ENCODE measurements at regions not wholly inside any gene's neighbourhood (a gene's known extent, or its start where the extent isn't known, plus 50 kb on each side); places are given as distances from the start of the nearest gene placed in this dataset.
"Not testable (repeated sequence)": the region's sequence is repeated elsewhere in the genome, so short reads cannot be mapped to it uniquely, and the experiment has no call there.

- no peak for DNase-seq (ENCODE audit: low read depth)
Measured at GRCh38 chr12:75792687-75793086, 238.9 kb downstream of the PHLDA1 start.

GRCh38 chr12:75790219-75790618, 241.4 kb downstream of the PHLDA1 start:
- peak; percentile 67 for DNase-seq (ENCODE audit: low read depth)

GRCh38 chr12:75787146-75787545, 244.4 kb downstream of the PHLDA1 start:
- not testable (repeated sequence) for DNase-seq (ENCODE audit: low read depth)

- no peak for DNase-seq (ENCODE audit: low read depth)
Measured at GRCh38 chr12:75786070-75786469, 245.5 kb downstream of the PHLDA1 start.

GRCh38 chr12:75784591-75784990, 247.0 kb downstream of the PHLDA1 start:
- DNase-seq (ENCODE audit: low read depth): peak; percentile 29

- DNase-seq (ENCODE audit: low read depth): no peak
Measured at GRCh38 chr12:75783093-75783877, 248.3 kb downstream of the PHLDA1 start.

GRCh38 chr12:75782069-75782581, 249.5 kb downstream of the PHLDA1 start:
- DNase-seq (ENCODE audit: low read depth): no peak

- DNase-seq (ENCODE audit: low read depth): peak; percentile 76
Measured at GRCh38 chr12:75781532-75782046, 250.0 kb downstream of the PHLDA1 start.

- DNase-seq (ENCODE audit: low read depth): no peak
Measured at GRCh38 chr12:75779891-75780496, 251.6 kb downstream of the PHLDA1 start.

GRCh38 chr12:75774261-75775052, 257.1 kb downstream of the PHLDA1 start:
- DNase-seq (ENCODE audit: low read depth): no peak

GRCh38 chr12:75773377-75773776, 258.2 kb downstream of the PHLDA1 start:
- DNase-seq (ENCODE audit: low read depth): no peak

GRCh38 chr12:75771023-75771422, 259.6 kb upstream of the KRR1 start:
- no peak for DNase-seq (ENCODE audit: low read depth)

GRCh38 chr12:75767957-75768356, 256.5 kb upstream of the KRR1 start:
- DNase-seq (ENCODE audit: low read depth): no peak

GRCh38 chr12:75766263-75767160, 255.1 kb upstream of the KRR1 start:
- DNase-seq (ENCODE audit: low read depth): peak; percentile 70

- no peak for DNase-seq (ENCODE audit: low read depth)
Measured at GRCh38 chr12:75765170-75766059, 254.0 kb upstream of the KRR1 start.

- DNase-seq (ENCODE audit: low read depth): no peak
Measured at GRCh38 chr12:75764091-75764841, 252.9 kb upstream of the KRR1 start.

GRCh38 chr12:75760573-75761294, 249.3 kb upstream of the KRR1 start:
- DNase-seq (ENCODE audit: low read depth): no peak

GRCh38 chr12:75759842-75760572, 248.6 kb upstream of the KRR1 start:
- DNase-seq (ENCODE audit: low read depth): peak; percentile 87
